Ovary (tissue), 3 donors: ENCODE measurements at regions not wholly inside any gene's neighbourhood (a gene's known extent, or its start where the extent isn't known, plus 50 kb on each side); places are given as distances from the start of the nearest gene placed in this dataset.

Experiments
- CTCF ChIP-seq, 3 donors: fragments of 450-650 bp in 2 of 3; fragments of 200-600 bp in 1 of 3; IDR thresholded peaks; one replicate each; pipeline versions ENCODE4 v1.5.1 to v1.8.0; 2016 to 2022; ENCODE audit warnings: antibody characterized with exemption in 3 of 3, mild to moderate bottlenecking in 1 of 3
- EP300 ChIP-seq: sonication (generic); formaldehyde crosslinking; IDR thresholded peaks from one replicate; pipeline ENCODE4 v1.6.1; 2017; ENCODE audit warnings: antibody characterized with exemption
- POLR2A ChIP-seq: fragments of 450-650 bp; IDR thresholded peaks from one replicate; pipeline ENCODE4 v1.6.1; 2017; ENCODE audit warnings: antibody characterized with exemption, mild to moderate bottlenecking, moderate library complexity
- donor health status: DM: no; HTN: no; CAD: no.

GRCh38 chr17:68719431-68719830 lies 118.3 kb upstream of the FAM20A start:
- TF ChIP-seq POLR2A (no peak), CTCF (IDR thresholded peaks at IDR 0.05) (no peak), EP300 (no peak)
